ENCODE measurements at regions not wholly inside any gene's neighbourhood (a gene's known extent, or its start where the extent isn't known, plus 50 kb on each side); places are given as distances from the start of the nearest gene placed in this dataset.

DNA sequence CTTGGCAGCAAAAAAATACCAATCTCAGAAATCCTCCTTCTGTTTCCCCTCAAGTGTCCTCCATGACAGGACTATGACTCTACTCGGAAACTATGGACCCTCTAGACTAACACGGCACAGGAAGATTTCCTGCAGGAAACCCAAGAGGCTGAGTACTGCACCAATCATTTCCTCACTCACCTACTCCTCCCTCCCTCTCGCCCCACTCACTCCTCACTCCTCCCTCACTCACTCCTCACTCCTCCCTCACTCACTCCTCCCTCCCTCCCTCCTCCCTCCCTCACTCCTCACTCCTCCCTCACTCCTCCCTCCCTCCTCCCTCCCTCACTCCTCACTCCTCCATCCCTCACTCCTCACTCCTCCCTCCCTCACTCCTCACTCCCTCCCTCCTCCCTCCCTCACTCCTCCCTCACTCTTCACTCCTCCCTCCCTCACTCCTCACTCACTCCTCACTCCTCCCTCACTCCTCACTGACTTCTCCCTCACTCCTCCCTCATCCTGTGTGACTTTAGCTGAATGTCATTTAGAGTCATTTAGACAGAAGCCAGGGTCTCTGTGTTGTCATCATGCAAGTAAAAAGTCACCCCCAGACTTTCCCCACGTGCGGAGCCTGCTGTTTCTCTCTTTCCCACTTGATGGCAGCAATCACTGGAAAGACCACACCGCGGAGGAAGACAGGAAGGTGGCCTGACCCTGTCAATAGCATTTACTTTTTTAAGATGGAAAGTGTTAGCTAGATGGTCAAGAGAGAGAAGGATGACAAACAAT, 226.8 kb upstream of the PDE10A start:
- no peaks in the 10 kb centered on the region for H3K36me3 ChIP-seq
- intact Hi-C loops (cut with DNase I) = loop anchor here (5.0 kb wide), 2 partner anchors 97 to 492 kb away; partner anchors contain the start of gene MPC1
- H3K9me3 ChIP-seq = no peaks in the 10 kb centered on the region
- TF ChIP-seq, protein P1, sequence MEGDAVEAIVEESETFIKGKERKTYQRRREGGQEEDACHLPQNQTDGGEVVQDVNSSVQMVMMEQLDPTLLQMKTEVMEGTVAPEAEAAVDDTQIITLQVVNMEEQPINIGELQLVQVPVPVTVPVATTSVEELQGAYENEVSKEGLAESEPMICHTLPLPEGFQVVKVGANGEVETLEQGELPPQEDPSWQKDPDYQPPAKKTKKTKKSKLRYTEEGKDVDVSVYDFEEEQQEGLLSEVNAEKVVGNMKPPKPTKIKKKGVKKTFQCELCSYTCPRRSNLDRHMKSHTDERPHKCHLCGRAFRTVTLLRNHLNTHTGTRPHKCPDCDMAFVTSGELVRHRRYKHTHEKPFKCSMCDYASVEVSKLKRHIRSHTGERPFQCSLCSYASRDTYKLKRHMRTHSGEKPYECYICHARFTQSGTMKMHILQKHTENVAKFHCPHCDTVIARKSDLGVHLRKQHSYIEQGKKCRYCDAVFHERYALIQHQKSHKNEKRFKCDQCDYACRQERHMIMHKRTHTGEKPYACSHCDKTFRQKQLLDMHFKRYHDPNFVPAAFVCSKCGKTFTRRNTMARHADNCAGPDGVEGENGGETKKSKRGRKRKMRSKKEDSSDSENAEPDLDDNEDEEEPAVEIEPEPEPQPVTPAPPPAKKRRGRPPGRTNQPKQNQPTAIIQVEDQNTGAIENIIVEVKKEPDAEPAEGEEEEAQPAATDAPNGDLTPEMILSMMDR (IDR thresholded peaks at IDR 0.05) = peak; percentile 35 to 65 (median 61)
- no peak for TF ChIP-seq POLR2AphosphoS5 (IDR thresholded peaks at IDR 0.05)
- no peak overlapping the region for H3K27ac ChIP-seq
- H3K27me3 ChIP-seq = no peaks in the 10 kb centered on the region
- no peak overlapping the region for H3K4me3 ChIP-seq
- peaks cover 0 to 17% (median 4%) of the 10 kb centered on the region in 4 donors for H3K4me1 ChIP-seq
- WGBS, 2 donors = 10 to 14% methylated on average over 7 of the region's 7 CpGs
- no peak for DNase-seq

DNA sequence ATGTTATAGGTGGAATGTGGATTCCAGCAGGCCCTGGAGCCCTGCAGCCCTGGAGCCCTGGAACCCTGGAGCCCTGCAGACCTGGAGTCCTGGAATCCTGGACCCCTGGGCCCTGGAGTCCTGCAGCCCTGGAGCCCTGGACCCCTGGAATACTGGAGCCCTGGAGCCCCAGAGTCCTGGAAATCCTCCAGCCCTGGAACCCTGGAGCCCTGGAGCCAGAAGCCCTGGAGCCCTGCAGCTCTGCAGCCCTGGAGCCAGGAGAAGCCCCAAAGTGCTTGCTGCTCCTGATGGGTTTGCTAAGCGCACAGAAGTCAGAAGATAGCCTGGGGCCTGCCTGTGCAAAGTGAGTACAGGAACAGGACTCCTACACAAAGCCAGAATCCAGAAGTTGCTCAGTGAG, 223.1 kb upstream of the PDE10A start:
- WGBS, 2 donors = 91 to 98% methylated on average over 1 of the region's 1 CpG
- no peaks in the 10 kb centered on the region for H3K9me3 ChIP-seq
- H3K4me1 ChIP-seq = peaks cover 0 to 27% (median 5%) of the 10 kb centered on the region in 4 donors
- intact Hi-C loops (cut with DNase I) = loop anchor here (5.0 kb wide), 2 partner anchors 101 to 496 kb away; partner anchors contain the start of gene MPC1
- no peak for DNase-seq
- no peaks in the 10 kb centered on the region for H3K36me3 ChIP-seq
- H3K4me3 ChIP-seq = no peak overlapping the region
- TF ChIP-seq POLR2AphosphoS5 (IDR thresholded peaks at IDR 0.05) = no peak
- TF ChIP-seq, protein P1 (IDR thresholded peaks at IDR 0.05) = no peak
- no peak for TF ChIP-seq EP300 (IDR thresholded peaks at IDR 0.05)
- TF ChIP-seq POLR2A (IDR thresholded peaks at IDR 0.05) = no peak
- H3K27ac ChIP-seq = no peak overlapping the region
- no peaks in the 10 kb centered on the region for H3K27me3 ChIP-seq

DNA sequence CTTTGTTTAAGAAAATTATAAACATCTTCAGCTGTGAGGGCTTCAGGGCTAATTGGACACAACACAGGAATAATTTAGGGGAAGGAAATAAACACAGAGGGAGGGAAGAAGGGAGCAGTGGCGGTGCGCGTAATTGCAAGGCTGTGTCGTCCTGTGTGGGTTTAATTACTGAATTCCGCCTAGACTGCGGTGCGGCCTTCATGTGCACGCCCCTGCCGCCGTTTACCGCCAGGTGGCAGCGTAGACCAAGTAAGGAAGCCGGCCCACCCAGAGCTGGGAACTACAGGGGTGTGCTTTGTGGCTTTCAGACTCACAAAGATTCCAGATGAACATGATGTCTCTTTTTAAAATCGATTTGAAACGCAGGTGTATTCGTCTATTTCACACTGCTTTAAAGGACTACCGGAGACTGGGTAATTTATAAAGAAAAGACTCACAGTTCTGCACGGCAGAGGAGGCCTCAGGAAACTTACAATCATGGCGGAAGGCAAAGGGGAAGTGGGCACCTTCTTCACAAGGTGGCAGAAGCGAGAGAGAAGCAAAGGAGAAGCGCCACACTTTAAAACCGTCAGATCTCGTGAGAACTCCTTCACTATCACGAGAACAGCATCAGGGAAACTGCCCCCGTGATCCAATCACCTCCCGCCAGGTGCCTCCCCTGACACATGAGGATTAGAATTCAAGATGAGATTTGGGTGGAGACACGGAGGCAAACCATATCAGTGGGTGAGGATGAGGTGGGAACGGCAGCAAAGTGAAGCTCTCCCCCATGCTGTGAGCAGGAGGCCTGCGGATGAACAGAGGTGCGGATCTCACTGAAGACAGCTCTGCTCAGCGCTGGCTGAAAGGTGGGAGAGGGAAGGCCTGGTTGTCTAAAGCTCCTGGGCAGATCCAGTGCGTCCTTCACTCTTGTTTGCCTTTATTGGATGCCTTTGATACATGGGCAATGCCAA, 222.0 kb upstream of the PDE10A start:
- no peak overlapping the region for H3K4me3 ChIP-seq
- H3K9me3 ChIP-seq = no peaks in the 10 kb centered on the region
- intact Hi-C loops (cut with DNase I) = loop anchor here (1.0 to 5.0 kb wide), 4 partner anchors 102 to 497 kb away; partner anchors contain the start of gene MPC1
- H3K27me3 ChIP-seq = no peaks in the 10 kb centered on the region
- H3K36me3 ChIP-seq = no peaks in the 10 kb centered on the region
- peaks cover 0 to 24% (median 9%) of the 10 kb centered on the region in 4 donors for H3K4me1 ChIP-seq
- 35 to 41% methylated on average over 32 of the region's 32 CpGs for WGBS, 2 donors
- DNase-seq = peak; percentile 92
- H3K27ac ChIP-seq = peak overlapping the region in 1 of 4 donors; percentile 51
- TF ChIP-seq, protein P1 (IDR thresholded peaks at IDR 0.05) = peak; percentile 79 to 95 (median 90)
- no peak for TF ChIP-seq POLR2A (IDR thresholded peaks at IDR 0.05)
- peak in 1 of 4 donors; percentile 9 for TF ChIP-seq POLR2AphosphoS5 (IDR thresholded peaks at IDR 0.05)
- TF ChIP-seq EP300 (IDR thresholded peaks at IDR 0.05) = no peak

DNA sequence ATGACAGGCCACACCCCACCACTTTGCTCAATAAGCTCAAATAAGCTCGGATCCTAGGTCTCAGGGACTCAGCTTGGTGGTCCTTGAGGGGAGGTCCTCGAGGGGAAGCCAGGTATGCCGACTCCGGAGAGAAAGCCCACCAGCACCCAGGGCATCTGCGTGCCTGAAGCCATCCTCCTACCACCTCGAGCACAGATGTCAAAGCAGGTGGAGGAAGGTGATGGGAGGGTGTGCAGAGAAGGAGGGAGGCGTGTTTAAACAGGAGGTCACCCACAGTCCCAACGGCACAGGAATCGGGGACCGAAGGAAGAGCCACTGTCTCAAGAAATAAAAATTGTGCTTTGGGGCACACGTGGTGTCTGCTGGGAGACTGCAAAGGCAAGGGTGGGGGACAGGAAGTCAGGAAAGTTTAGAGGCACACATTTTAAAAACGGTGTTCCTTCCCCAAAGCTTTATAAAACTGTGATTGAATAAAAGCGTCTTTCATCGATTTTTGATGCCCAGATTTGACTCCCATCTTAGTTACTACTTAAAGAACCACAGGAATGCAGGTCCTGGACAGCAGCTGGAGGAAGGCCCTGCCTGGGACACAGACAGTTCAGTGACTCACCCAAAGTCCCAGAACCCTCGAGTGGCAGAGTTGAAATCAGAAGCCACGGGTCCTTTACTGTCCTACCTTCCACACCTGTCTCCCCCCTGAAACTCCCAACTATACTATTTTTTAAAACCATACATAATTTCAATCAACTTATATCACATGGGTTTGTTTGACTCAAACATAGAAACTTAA, 221.0 kb upstream of the PDE10A start:
- H3K9me3 ChIP-seq = no peaks in the 10 kb centered on the region
- no peak overlapping the region for H3K4me3 ChIP-seq
- TF ChIP-seq POLR2AphosphoS5 (IDR thresholded peaks at IDR 0.05) = no peak
- TF ChIP-seq, protein P1 (IDR thresholded peaks at IDR 0.05) = no peak
- no peak for TF ChIP-seq EP300 (IDR thresholded peaks at IDR 0.05)
- no peak for TF ChIP-seq POLR2A (IDR thresholded peaks at IDR 0.05)
- 74 to 81% methylated on average over 16 of the region's 16 CpGs for WGBS, 2 donors
- peaks cover 0 to 23% (median 8%) of the 10 kb centered on the region in 4 donors for H3K4me1 ChIP-seq
- peak overlapping the region in 1 of 4 donors; percentile 51 for H3K27ac ChIP-seq
- no peaks in the 10 kb centered on the region for H3K36me3 ChIP-seq
- DNase-seq = no peak
- intact Hi-C loops (cut with DNase I) = loop anchor here (2.0 kb wide), 1 partner anchor 123 kb away; no protein-coding TSS in a partner anchor
- H3K27me3 ChIP-seq = no peaks in the 10 kb centered on the region
